Upper lobe of left lung (tissue), 4 donors: ENCODE measurements at regions not wholly inside any gene's neighbourhood (a gene's known extent, or its start where the extent isn't known, plus 50 kb on each side); places are given as distances from the start of the nearest gene placed in this dataset.

ENCODE experiments used
- POLR2AphosphoS5 ChIP-seq, 2 donors: sonication (generic); formaldehyde crosslinking; IDR thresholded peaks; one replicate each; pipeline ENCODE4 v1.5.1; 2017; ENCODE audit warnings: antibody characterized with exemption in 2 of 2
- TF ChIP-seq, protein P1 (sequence below), 6 experiments: fragments of 450-650 bp in 4 of 6; fragments of 200-600 bp in 2 of 6; sonication (generic) in 2 of 6; IDR thresholded peaks; one replicate each; pipeline ENCODE4 v1.5.1; 2016 to 2019; ENCODE audit warnings: antibody characterized with exemption in 6 of 6

DNA sequence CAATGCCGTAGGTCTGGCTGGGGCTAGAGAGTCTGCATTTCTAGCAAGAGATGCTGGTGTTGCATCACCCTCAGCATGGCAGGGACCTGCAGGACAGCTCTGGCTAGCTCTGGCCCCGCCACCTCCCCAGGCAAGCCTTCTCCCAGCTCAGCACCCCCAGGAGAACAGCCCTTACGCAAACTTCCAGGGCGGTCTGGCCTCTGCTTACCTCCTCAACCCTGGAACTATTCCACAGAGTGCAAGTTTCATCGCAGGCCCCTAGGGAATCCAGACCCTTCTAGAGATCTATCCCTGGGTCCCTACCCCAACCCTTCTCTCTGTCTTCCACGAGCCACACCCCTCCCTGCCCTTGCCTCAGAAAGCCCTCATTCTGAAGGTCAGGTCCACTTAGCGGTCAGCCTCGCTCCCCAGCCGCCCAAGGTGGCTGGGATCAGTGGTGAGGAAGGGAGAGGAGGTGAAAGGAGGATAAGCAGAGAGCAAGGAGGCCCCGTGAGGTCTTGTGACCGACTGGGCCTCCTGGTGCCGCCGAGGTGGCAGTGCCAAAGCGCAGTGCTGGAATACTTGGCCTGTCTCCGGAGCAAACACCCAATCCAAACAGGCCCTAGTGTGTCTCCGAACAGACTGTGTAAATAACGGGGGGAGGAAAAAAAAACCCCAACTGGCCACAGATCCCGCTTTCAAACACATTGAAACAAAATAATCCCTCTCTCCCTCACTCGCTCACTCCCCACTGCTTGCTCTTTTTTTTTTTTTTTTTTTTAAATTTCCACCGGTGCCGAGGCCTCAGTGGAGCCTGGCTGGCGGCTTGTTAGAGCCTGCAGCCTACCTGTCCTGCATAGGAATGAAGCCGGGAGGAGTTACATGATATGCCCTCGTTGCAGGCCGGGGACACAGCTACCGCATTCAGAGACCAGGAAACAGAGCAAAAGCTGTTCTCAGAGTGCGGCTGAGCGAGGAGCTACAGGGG, 380.9 kb downstream of the SOX9 start:
- TF ChIP-seq, protein P1, sequence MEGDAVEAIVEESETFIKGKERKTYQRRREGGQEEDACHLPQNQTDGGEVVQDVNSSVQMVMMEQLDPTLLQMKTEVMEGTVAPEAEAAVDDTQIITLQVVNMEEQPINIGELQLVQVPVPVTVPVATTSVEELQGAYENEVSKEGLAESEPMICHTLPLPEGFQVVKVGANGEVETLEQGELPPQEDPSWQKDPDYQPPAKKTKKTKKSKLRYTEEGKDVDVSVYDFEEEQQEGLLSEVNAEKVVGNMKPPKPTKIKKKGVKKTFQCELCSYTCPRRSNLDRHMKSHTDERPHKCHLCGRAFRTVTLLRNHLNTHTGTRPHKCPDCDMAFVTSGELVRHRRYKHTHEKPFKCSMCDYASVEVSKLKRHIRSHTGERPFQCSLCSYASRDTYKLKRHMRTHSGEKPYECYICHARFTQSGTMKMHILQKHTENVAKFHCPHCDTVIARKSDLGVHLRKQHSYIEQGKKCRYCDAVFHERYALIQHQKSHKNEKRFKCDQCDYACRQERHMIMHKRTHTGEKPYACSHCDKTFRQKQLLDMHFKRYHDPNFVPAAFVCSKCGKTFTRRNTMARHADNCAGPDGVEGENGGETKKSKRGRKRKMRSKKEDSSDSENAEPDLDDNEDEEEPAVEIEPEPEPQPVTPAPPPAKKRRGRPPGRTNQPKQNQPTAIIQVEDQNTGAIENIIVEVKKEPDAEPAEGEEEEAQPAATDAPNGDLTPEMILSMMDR (IDR thresholded peaks at IDR 0.05) = no peak
- TF ChIP-seq POLR2AphosphoS5 (IDR thresholded peaks at IDR 0.05) = no peak
